HepG2 (cell line): ENCODE measurements at regions not wholly inside any gene's neighbourhood (a gene's known extent, or its start where the extent isn't known, plus 50 kb on each side); places are given as distances from the start of the nearest gene placed in this dataset.

Source experiments
- CCAR2 ChIP-seq: fragments of 200-400 bp; formaldehyde crosslinking; optimal IDR thresholded peaks from 2 replicates; pipeline ENCODE3; 2018; ENCODE audit warnings: low read depth, mild to moderate bottlenecking, low read length, moderate library complexity
- HDAC6 ChIP-seq: fragments of 200-600 bp; sonication (generic); IDR thresholded peaks from 2 replicates; pipeline ENCODE4 v1.7.0; 2017; ENCODE audit warnings: mild to moderate bottlenecking, antibody characterized with exemption, low read length, low read depth
- HNF4G ChIP-seq, 2 experiments: sonication (generic) in 1 of 2; formaldehyde crosslinking in 1 of 2; IDR thresholded peaks; 2 replicates each; pipeline versions ENCODE4 v1.4.0 to v1.6.1; 2011 to 2020; ENCODE audit warnings: borderline replicate concordance in 2 of 2, low read depth in 2 of 2, mild to moderate bottlenecking in 2 of 2, low read length in 1 of 2, missing genetic modification reagents in 1 of 2, moderate library complexity in 1 of 2
- HOXA3 ChIP-seq: sonication (generic); formaldehyde crosslinking; IDR thresholded peaks from 2 replicates; pipeline ENCODE4 v1.5.0; 2020; ENCODE audit warnings: missing genetic modification reagents
- HOXA7 ChIP-seq: sonication (generic); formaldehyde crosslinking; IDR thresholded peaks from 2 replicates; pipeline ENCODE4 v1.8.1; 2022; ENCODE audit warnings: mild to moderate bottlenecking, missing genetic modification reagents, moderate library complexity
- IKZF1 ChIP-seq: fragments of 450-650 bp; IDR thresholded peaks from 2 replicates; pipeline ENCODE4 v1.7.1; 2016
- KLF9 ChIP-seq: IDR thresholded peaks from 2 replicates; pipeline ENCODE4 v1.6.1; 2016; ENCODE audit warnings: low read depth
- MYNN ChIP-seq: sonication (generic); formaldehyde crosslinking; IDR thresholded peaks from 2 replicates; pipeline ENCODE4 v1.4.0; 2020; ENCODE audit warnings: mild to moderate bottlenecking, low read depth, missing genetic modification reagents
- PLRG1 ChIP-seq: fragments of 450-650 bp; conservative IDR thresholded peaks from 2 replicates; pipeline ENCODE4 v1.6.1; 2016
- PPARG ChIP-seq: conservative IDR thresholded peaks from 2 replicates; pipeline ENCODE4 v1.6.1; 2016; ENCODE audit warnings: missing biosample characterization, missing genetic modification reagents
- RARA ChIP-seq: IDR thresholded peaks from 2 replicates; pipeline ENCODE4 v1.6.1; 2016; ENCODE audit warnings: missing genetic modification reagents, missing compliant biosample characterization
- RXRB ChIP-seq: IDR thresholded peaks from 2 replicates; pipeline ENCODE4 v1.6.1; 2016; ENCODE audit warnings: borderline replicate concordance, missing genetic modification reagents, missing compliant biosample characterization
- SALL1 ChIP-seq: sonication (generic); formaldehyde crosslinking; IDR thresholded peaks from 2 replicates; pipeline ENCODE4 v1.8.0; 2022; ENCODE audit warnings: mild to moderate bottlenecking, missing genetic modification reagents
- SRSF4 ChIP-seq: fragments of 200-400 bp; formaldehyde crosslinking; IDR thresholded peaks from one replicate; pipeline ENCODE4 v1.6.1; 2018; ENCODE audit warnings: mild to moderate bottlenecking, low read depth, low read length, moderate library complexity; ENCODE audit not compliant: poor library complexity, severe bottlenecking
- TCF7 ChIP-seq: sonication (generic); IDR thresholded peaks from 2 replicates; pipeline ENCODE4 v1.6.1; 2016; ENCODE audit warnings: antibody characterized with exemption, low read depth
- TP53 ChIP-seq: sonication (generic); formaldehyde crosslinking; conservative IDR thresholded peaks from 2 replicates; pipeline ENCODE4 v1.4.0; 2020; ENCODE audit warnings: missing genetic modification reagents
- ZFYVE20 ChIP-seq: sonication (generic); formaldehyde crosslinking; IDR thresholded peaks from 2 replicates; pipeline ENCODE4 v1.8.0; 2023; ENCODE audit warnings: low read depth, mild to moderate bottlenecking, moderate library complexity, missing genetic modification reagents, borderline replicate concordance
- ZNF138 ChIP-seq: sonication (generic); formaldehyde crosslinking; IDR thresholded peaks from 2 replicates; pipeline ENCODE4 v1.5.0; 2020; ENCODE audit warnings: mild to moderate bottlenecking, low read depth, missing genetic modification reagents
- ZNF256 ChIP-seq: sonication (generic); formaldehyde crosslinking; conservative IDR thresholded peaks from 2 replicates; pipeline ENCODE4 v1.4.0; 2020; ENCODE audit warnings: missing genetic modification reagents
- ZNF33A ChIP-seq: sonication (generic); formaldehyde crosslinking; IDR thresholded peaks from 2 replicates; pipeline ENCODE4 v1.5.1; 2020; ENCODE audit warnings: missing genetic modification reagents, mild to moderate bottlenecking, moderate library complexity, borderline replicate concordance
- ZNF460 ChIP-seq: sonication (generic); formaldehyde crosslinking; IDR thresholded peaks from 2 replicates; pipeline ENCODE4 v1.5.1; 2020; ENCODE audit warnings: missing genetic modification reagents, mild to moderate bottlenecking, borderline replicate concordance
- ZNF589 ChIP-seq: sonication (generic); formaldehyde crosslinking; conservative IDR thresholded peaks from 2 replicates; pipeline ENCODE4 v1.8.0; 2022; ENCODE audit warnings: mild to moderate bottlenecking, moderate library complexity, missing genetic modification reagents
- ZNF614 ChIP-seq: IDR thresholded peaks from 2 replicates; pipeline ENCODE4 v1.6.1; 2018; ENCODE audit warnings: missing biosample characterization, missing genetic modification reagents, inconsistent platforms, borderline replicate concordance
- ZNF780A ChIP-seq: sonication (generic); formaldehyde crosslinking; IDR thresholded peaks from 2 replicates; pipeline ENCODE4 v1.8.0; 2022; ENCODE audit warnings: mild to moderate bottlenecking, missing genetic modification reagents, moderate library complexity
- TF ChIP-seq, protein P1 (sequence below): fragments of 450-650 bp; IDR thresholded peaks from 2 replicates; pipeline ENCODE4 v1.6.1; 2016
- TF ChIP-seq, protein P2 (sequence below): sonication (generic); formaldehyde crosslinking; IDR thresholded peaks from 2 replicates; pipeline ENCODE4 v1.4.0; 2020; ENCODE audit warnings: mild to moderate bottlenecking, missing genetic modification reagents
- TF ChIP-seq, protein P3 (sequence below): sonication (generic); formaldehyde crosslinking; IDR thresholded peaks from 2 replicates; pipeline ENCODE4 v1.9.0; 2021; ENCODE audit warnings: missing genetic modification reagents, mild to moderate bottlenecking, borderline replicate concordance
- TF ChIP-seq, protein P4 (sequence below): sonication (generic); formaldehyde crosslinking; IDR thresholded peaks from 2 replicates; pipeline ENCODE4 v1.8.0; 2022; ENCODE audit warnings: mild to moderate bottlenecking, missing genetic modification reagents, moderate library complexity

DNA sequence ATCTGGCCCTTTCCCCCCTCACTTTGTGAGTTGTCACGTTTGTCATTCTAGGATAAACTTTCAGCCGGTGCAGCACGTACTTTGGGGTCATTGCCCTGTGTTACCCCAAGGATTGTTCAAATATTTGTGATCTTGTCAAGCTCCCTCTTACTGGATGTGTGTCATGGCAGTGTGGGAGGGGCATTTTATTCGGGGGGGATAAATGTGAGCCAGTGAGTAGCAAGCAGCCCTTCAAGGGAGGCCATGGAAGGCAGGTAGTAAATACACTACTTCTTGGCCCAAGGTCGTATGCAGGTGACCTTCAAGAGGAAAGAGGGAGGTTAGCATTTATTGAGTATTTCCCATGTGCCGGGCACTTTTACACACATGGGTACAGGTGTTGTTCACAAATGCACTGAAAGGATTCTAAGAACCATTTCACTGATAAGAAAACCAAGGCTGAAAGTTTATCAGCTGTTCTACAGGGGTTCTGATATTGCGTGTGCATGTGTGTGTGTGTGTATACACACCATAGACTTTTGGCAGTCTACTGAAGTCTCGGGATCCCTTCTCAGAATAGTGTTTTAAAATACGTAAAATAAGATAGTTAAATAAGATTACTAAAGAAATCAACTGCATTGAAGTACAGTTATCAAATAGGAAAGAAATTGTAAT lies 410.3 kb upstream of the TBX3 start (continued):
- TF ChIP-seq HDAC6 (no peak), CCAR2 (no peak), IKZF1 (no peak), KLF9 (CRISPR knock-in tag) (no peak), TP53 (CRISPR knock-in tag) (no peak), TCF7 (peak; percentile 66), MYNN (CRISPR knock-in tag) (no peak), ZFYVE20 (CRISPR knock-in tag) (no peak), HNF4G (IDR thresholded peaks at IDR 0.05; ENCODE audit: borderline replicate concordance, low read depth, low read length) (0 out of 2 replicates have a peak, but pooled peaks have one; percentile 7), HNF4G (CRISPR knock-in tag; IDR thresholded peaks at IDR 0.05; ENCODE audit: borderline replicate concordance, low read depth) (peak; percentile 38; the same call in 1 of the 2 replicates), ZNF256 (CRISPR knock-in tag) (no peak), PPARG (CRISPR knock-in tag) (no peak), PLRG1 (no peak), ZNF614 (no peak), ZNF138 (CRISPR knock-in tag) (no peak), ZNF589 (CRISPR knock-in tag) (no peak), ZNF780A (CRISPR knock-in tag) (no peak), SALL1 (peak; percentile 79), HOXA3 (CRISPR knock-in tag) (no peak), RARA (CRISPR knock-in tag) (peak; percentile 89), ZNF33A (CRISPR knock-in tag) (peak; percentile 43; the same call in 1 of the 2 replicates), HOXA7 (CRISPR knock-in tag) (no peak), RXRB (CRISPR knock-in tag) (peak; percentile 93), ZNF460 (CRISPR knock-in tag) (no peak), SRSF4 (no peak)
- TF ChIP-seq, protein P1, sequence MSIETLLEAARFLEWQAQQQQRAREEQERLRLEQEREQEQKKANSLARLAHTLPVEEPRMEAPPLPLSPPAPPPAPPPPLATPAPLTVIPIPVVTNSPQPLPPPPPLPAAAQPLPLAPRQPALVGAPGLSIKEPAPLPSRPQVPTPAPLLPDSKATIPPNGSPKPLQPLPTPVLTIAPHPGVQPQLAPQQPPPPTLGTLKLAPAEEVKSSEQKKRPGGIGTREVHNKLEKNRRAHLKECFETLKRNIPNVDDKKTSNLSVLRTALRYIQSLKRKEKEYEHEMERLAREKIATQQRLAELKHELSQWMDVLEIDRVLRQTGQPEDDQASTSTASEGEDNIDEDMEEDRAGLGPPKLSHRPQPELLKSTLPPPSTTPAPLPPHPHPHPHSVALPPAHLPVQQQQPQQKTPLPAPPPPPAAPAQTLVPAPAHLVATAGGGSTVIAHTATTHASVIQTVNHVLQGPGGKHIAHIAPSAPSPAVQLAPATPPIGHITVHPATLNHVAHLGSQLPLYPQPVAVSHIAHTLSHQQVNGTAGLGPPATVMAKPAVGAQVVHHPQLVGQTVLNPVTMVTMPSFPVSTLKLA: peak; percentile 54; the same call in 1 of the 2 replicates
- TF ChIP-seq, protein P2, sequence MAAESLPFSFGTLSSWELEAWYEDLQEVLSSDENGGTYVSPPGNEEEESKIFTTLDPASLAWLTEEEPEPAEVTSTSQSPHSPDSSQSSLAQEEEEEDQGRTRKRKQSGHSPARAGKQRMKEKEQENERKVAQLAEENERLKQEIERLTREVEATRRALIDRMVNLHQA (CRISPR knock-in tag): no peak
- TF ChIP-seq, protein P3, sequence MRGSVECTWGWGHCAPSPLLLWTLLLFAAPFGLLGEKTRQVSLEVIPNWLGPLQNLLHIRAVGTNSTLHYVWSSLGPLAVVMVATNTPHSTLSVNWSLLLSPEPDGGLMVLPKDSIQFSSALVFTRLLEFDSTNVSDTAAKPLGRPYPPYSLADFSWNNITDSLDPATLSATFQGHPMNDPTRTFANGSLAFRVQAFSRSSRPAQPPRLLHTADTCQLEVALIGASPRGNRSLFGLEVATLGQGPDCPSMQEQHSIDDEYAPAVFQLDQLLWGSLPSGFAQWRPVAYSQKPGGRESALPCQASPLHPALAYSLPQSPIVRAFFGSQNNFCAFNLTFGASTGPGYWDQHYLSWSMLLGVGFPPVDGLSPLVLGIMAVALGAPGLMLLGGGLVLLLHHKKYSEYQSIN: no peak
- TF ChIP-seq, protein P4, sequence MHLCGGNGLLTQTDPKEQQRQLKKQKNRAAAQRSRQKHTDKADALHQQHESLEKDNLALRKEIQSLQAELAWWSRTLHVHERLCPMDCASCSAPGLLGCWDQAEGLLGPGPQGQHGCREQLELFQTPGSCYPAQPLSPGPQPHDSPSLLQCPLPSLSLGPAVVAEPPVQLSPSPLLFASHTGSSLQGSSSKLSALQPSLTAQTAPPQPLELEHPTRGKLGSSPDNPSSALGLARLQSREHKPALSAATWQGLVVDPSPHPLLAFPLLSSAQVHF (CRISPR knock-in tag): no peak
